ENCODE measurements at regions not wholly inside any gene's neighbourhood (a gene's known extent, or its start where the extent isn't known, plus 50 kb on each side); places are given as distances from the start of the nearest gene placed in this dataset.

DNA sequence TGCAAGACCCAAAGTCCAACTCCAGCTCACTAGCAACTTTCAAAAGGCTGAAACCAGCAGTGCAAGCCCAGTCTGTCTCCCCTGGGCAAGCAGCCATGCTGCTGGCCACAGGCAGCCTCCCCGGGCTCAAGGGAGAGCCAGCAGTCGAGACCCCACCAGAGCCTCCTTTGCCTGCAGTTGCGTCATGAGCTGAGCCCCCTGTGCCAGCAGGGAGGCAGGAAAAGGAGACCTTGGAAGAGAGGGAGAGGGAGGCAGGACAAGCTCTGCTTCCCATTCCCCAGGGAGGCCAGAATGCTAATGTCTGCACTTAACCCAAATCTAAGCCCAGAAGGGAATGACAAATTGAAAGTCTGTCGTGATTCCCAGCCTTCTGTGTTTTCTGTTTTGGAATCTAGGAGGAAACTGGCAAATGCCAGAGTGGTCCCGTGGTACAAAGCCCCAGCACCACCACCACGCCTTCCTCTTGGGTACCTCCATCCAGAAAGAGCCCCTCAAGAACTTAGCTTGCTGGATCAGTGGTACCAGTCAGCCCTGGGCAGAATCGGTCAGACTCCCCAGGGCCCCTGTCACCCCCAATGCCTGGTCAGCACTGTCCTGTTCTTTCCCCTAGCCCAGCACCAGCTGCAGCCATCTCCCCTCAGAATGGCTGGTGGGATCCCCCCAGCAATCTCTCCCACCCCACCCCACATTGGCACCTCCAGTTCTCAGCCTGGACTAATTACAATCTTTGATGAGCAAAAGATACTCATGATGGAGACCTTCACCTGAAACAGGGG, 99.3 kb upstream of the TNRC6C start:
- H3K23ac ChIP-seq (ENCODE audit: low read length): no peak overlapping the region
- no peak overlapping the region for H3K4me2 ChIP-seq (ENCODE audit: low read length)
- no peaks in the 10 kb centered on the region for H3K79me1 ChIP-seq (ENCODE audit: low read length)
- no peak overlapping the region for H3K4me3 ChIP-seq (ENCODE audit: low read length)
- no peak overlapping the region for H2BK120ac ChIP-seq (ENCODE audit: low read depth, low read length)
- DNase-seq: no peak
- H2BK15ac ChIP-seq (replicated peaks; ENCODE audit: low read depth): no peak overlapping the region
- no peaks in the 10 kb centered on the region for H3K4me1 ChIP-seq (ENCODE audit: control insufficient read depth, low read depth, low read length)
- no peaks in the 10 kb centered on the region for H3K36me3 ChIP-seq (ENCODE audit: control insufficient read depth, insufficient read depth, low read length)
- H4K8ac ChIP-seq (ENCODE audit: low read depth, low read length): no peak overlapping the region
- no peak overlapping the region for H2AK5ac ChIP-seq (ENCODE audit: low read length)
- H4K5ac ChIP-seq (ENCODE audit: low read length): no peak overlapping the region
- no peaks in the 10 kb centered on the region for H3K27me3 ChIP-seq (ENCODE audit: insufficient read depth, low read length, poor library complexity)
- no CpG with 5 or more reads among the region's 7 CpGs for WGBS (ENCODE audit: extremely low coverage, insufficient coverage, low lambda C conversion rate)
- no peak overlapping the region for H3K27ac ChIP-seq (ENCODE audit: low read depth, low read length)
- H3K18ac ChIP-seq (ENCODE audit: low read length): no peak overlapping the region
- no peaks in the 10 kb centered on the region for H3K79me2 ChIP-seq (ENCODE audit: control insufficient read depth, insufficient read depth, low read length)
- no peak overlapping the region for H3K56ac ChIP-seq (ENCODE audit: low read length)
- no peak overlapping the region for H2BK5ac ChIP-seq (ENCODE audit: low read length)
- no peak overlapping the region for H3K9ac ChIP-seq (ENCODE audit: low read length)
- no peak overlapping the region for H3K4ac ChIP-seq (ENCODE audit: low read depth, low read length)

GRCh38 chr17:77861133-77861695, 97.3 kb upstream of the TNRC6C start:
- no peak overlapping the region for H3K9ac ChIP-seq (ENCODE audit: low read length)
- no peak for DNase-seq

DNA sequence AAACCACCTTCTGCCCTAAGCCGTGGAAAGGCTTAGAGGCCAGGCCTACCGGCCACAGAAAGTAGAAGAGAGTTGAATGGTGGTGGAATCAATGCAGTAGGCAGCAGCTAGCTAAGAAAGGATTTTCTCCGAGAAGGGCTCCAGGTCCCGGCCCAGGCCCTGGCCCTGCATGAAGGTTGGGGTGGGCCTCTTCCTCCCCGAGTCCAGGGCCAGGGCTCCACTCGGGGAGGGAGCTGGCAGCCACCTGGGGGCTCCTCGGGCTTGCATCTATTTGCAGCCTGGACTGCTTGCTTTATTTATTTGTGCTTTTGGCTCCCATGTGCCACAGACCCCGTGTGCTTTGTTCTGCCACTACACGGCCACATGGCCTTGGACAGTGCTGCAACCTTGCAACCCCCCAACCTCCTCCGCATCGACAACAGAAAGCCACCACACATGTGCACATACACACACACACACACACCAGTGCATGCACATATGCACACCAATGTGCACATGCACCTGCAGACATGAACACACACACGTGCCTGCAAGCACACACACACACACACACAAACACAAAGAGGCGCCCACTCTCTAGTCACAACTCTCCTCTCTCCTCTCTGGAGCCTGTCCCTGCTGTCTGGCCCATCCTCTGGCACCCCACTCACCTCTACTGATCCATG, 96.4 kb upstream of the TNRC6C start:
- WGBS (ENCODE audit: extremely low coverage, insufficient coverage, low lambda C conversion rate): no CpG with 5 or more reads among the region's 13 CpGs
- Histone ChIP-seq H3K4me1 (ENCODE audit: control insufficient read depth, low read depth, low read length) (no peaks in the 10 kb centered on the region), H3K56ac (ENCODE audit: low read length) (no peak overlapping the region), H3K9ac (ENCODE audit: low read length) (no peak overlapping the region), H3K18ac (ENCODE audit: low read length) (no peak overlapping the region), H2BK5ac (ENCODE audit: low read length) (no peak overlapping the region), H3K27me3 (ENCODE audit: insufficient read depth, low read length, poor library complexity) (no peaks in the 10 kb centered on the region), H2BK120ac (ENCODE audit: low read depth, low read length) (no peak overlapping the region), H2BK15ac (replicated peaks; ENCODE audit: low read depth) (no peak overlapping the region), H3K79me2 (ENCODE audit: control insufficient read depth, insufficient read depth, low read length) (no peaks in the 10 kb centered on the region), H3K4ac (ENCODE audit: low read depth, low read length) (no peak overlapping the region), H3K79me1 (ENCODE audit: low read length) (no peaks in the 10 kb centered on the region), H4K5ac (ENCODE audit: low read length) (no peak overlapping the region), H3K27ac (ENCODE audit: low read depth, low read length) (no peak overlapping the region), H3K23ac (ENCODE audit: low read length) (no peak overlapping the region), H2AK5ac (ENCODE audit: low read length) (no peak overlapping the region), H4K8ac (ENCODE audit: low read depth, low read length) (no peak overlapping the region), H3K4me3 (ENCODE audit: low read length) (no peak overlapping the region), H3K4me2 (ENCODE audit: low read length) (no peak overlapping the region), H3K36me3 (ENCODE audit: control insufficient read depth, insufficient read depth, low read length) (no peaks in the 10 kb centered on the region)
- no peak for DNase-seq

More at GRCh38 chr17:77861133-77861695, 97.3 kb upstream of the TNRC6C start:
- Histone ChIP-seq H3K27ac (ENCODE audit: low read depth, low read length) (no peak overlapping the region), H3K79me1 (ENCODE audit: low read length) (no peaks in the 10 kb centered on the region), H3K23ac (ENCODE audit: low read length) (no peak overlapping the region), H3K27me3 (ENCODE audit: insufficient read depth, low read length, poor library complexity) (no peaks in the 10 kb centered on the region), H3K4me2 (ENCODE audit: low read length) (no peak overlapping the region), H2AK5ac (ENCODE audit: low read length) (no peak overlapping the region), H4K5ac (ENCODE audit: low read length) (no peak overlapping the region), H2BK5ac (ENCODE audit: low read length) (no peak overlapping the region), H4K8ac (ENCODE audit: low read depth, low read length) (no peak overlapping the region), H3K4me3 (ENCODE audit: low read length) (no peak overlapping the region), H2BK15ac (replicated peaks; ENCODE audit: low read depth) (no peak overlapping the region), H3K18ac (ENCODE audit: low read length) (no peak overlapping the region), H2BK120ac (ENCODE audit: low read depth, low read length) (no peak overlapping the region), H3K79me2 (ENCODE audit: control insufficient read depth, insufficient read depth, low read length) (no peaks in the 10 kb centered on the region), H3K56ac (ENCODE audit: low read length) (no peak overlapping the region), H3K36me3 (ENCODE audit: control insufficient read depth, insufficient read depth, low read length) (no peaks in the 10 kb centered on the region), H3K4me1 (ENCODE audit: control insufficient read depth, low read depth, low read length) (no peaks in the 10 kb centered on the region), H3K4ac (ENCODE audit: low read depth, low read length) (no peak overlapping the region)
- 100% methylated on average over 1 of the region's 1 CpG for WGBS (ENCODE audit: extremely low coverage, insufficient coverage, low lambda C conversion rate)

DNA sequence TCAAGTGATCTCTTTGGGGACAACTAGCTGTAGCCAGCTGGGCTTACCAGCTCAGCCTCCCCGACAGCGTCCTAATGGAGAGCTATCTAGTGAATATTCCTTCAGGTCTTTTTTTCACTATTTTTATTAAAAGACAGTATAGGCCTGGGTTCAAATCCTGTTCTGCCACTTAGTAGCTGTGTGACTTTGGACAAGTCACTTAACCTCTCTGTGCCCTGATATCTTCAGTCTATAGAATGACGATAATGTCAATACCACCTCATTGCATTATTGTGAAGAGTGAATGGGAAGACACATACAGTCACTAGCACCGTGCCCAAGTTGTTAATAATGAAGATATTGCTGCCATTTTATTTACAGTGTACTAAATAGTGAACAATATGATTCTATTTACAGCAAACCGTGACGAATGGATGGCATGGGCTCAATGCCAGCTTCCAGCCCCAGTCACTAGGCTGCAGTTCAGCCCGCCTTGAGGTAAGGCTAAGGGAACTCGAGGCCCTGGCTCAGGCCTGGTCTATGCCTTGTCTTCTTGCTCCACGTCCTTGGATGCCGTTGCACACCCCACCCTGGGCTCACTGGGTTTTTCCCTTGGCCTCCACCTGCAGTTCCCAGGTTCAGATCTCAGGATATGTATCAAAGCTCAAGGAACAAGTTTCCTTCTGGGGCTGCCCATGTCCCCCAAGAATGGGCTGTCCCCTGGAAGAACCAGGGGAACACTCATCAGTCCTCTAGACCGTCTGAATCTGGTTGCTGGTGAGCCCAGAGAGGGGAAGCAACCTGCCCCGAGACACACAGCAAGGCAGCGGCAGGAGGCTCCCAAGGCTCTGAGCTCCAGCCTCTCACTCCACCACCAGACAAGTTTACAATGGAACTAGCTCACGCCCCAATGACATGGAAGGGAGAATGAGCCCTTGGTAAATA, 95.4 kb upstream of the TNRC6C start:
- Histone ChIP-seq H3K9ac (ENCODE audit: low read length) (no peak overlapping the region), H2BK120ac (ENCODE audit: low read depth, low read length) (no peak overlapping the region), H3K27ac (ENCODE audit: low read depth, low read length) (no peak overlapping the region), H2BK5ac (ENCODE audit: low read length) (no peak overlapping the region), H3K4me3 (ENCODE audit: low read length) (no peak overlapping the region), H2AK5ac (ENCODE audit: low read length) (no peak overlapping the region), H3K56ac (ENCODE audit: low read length) (no peak overlapping the region), H3K36me3 (ENCODE audit: control insufficient read depth, insufficient read depth, low read length) (no peaks in the 10 kb centered on the region), H2BK15ac (replicated peaks; ENCODE audit: low read depth) (no peak overlapping the region), H3K18ac (ENCODE audit: low read length) (no peak overlapping the region), H3K23ac (ENCODE audit: low read length) (no peak overlapping the region), H3K79me2 (ENCODE audit: control insufficient read depth, insufficient read depth, low read length) (no peaks in the 10 kb centered on the region), H3K79me1 (ENCODE audit: low read length) (no peaks in the 10 kb centered on the region), H3K4me2 (ENCODE audit: low read length) (no peak overlapping the region), H4K5ac (ENCODE audit: low read length) (no peak overlapping the region), H4K8ac (ENCODE audit: low read depth, low read length) (no peak overlapping the region), H3K4me1 (ENCODE audit: control insufficient read depth, low read depth, low read length) (no peaks in the 10 kb centered on the region), H3K27me3 (ENCODE audit: insufficient read depth, low read length, poor library complexity) (no peaks in the 10 kb centered on the region), H3K4ac (ENCODE audit: low read depth, low read length) (no peak overlapping the region)
- WGBS (ENCODE audit: extremely low coverage, insufficient coverage, low lambda C conversion rate): no CpG with 5 or more reads among the region's 14 CpGs
- no peak for DNase-seq

DNA sequence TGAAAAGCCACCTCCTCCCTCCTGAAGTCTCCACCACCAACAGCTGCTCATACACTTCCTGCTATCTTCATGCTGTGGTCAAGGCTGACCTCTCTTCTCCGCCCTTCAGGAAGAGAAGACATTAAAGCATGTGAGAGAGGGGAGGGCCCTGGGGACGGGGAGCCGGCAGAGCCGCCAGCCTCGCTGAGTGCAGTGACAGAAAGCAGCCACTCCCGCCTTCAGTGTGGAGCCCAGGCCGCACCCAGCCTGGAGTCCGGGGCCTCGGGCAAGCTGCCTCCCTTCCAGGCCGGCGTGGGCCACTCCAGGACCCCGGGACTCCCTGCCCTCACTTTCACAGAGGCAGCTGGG, 94.7 kb upstream of the TNRC6C start:
- Histone ChIP-seq H3K36me3 (ENCODE audit: control insufficient read depth, insufficient read depth, low read length) (no peaks in the 10 kb centered on the region), H3K9ac (ENCODE audit: low read length) (no peak overlapping the region), H3K23ac (ENCODE audit: low read length) (no peak overlapping the region), H4K8ac (ENCODE audit: low read depth, low read length) (no peak overlapping the region), H3K4me3 (ENCODE audit: low read length) (no peak overlapping the region), H3K18ac (ENCODE audit: low read length) (no peak overlapping the region), H2BK15ac (replicated peaks; ENCODE audit: low read depth) (no peak overlapping the region), H3K79me1 (ENCODE audit: low read length) (no peaks in the 10 kb centered on the region), H2AK5ac (ENCODE audit: low read length) (no peak overlapping the region), H3K56ac (ENCODE audit: low read length) (no peak overlapping the region), H3K27ac (ENCODE audit: low read depth, low read length) (no peak overlapping the region), H4K5ac (ENCODE audit: low read length) (no peak overlapping the region), H3K4me2 (ENCODE audit: low read length) (no peak overlapping the region), H3K79me2 (ENCODE audit: control insufficient read depth, insufficient read depth, low read length) (no peaks in the 10 kb centered on the region), H3K27me3 (ENCODE audit: insufficient read depth, low read length, poor library complexity) (no peaks in the 10 kb centered on the region), H3K4me1 (ENCODE audit: control insufficient read depth, low read depth, low read length) (no peaks in the 10 kb centered on the region), H2BK120ac (ENCODE audit: low read depth, low read length) (no peak overlapping the region), H3K4ac (ENCODE audit: low read depth, low read length) (no peak overlapping the region), H2BK5ac (ENCODE audit: low read length) (no peak overlapping the region)
- no peak for DNase-seq
- no CpG with 5 or more reads among the region's 12 CpGs for WGBS (ENCODE audit: extremely low coverage, insufficient coverage, low lambda C conversion rate)

Measured in mesendoderm (in vitro differentiated cells).